Astrocyte (in vitro differentiated cells and primary cell): ENCODE measurements at regions not wholly inside any gene's neighbourhood (a gene's known extent, or its start where the extent isn't known, plus 50 kb on each side); places are given as distances from the start of the nearest gene placed in this dataset.

Source experiments
- EZH2 ChIP-seq: IDR thresholded peaks from 2 replicates; pipeline ENCODE4 v1.6.1; 2012; ENCODE audit warnings: mild to moderate bottlenecking, low read length, inconsistent platforms; ENCODE audit not compliant: insufficient read depth
- TF ChIP-seq, protein P1 (sequence below): IDR thresholded peaks from 2 replicates; pipeline ENCODE4 v1.5.1; 2011; ENCODE audit warnings: low read depth, mild to moderate bottlenecking, inconsistent platforms, low read length, moderate library complexity; ENCODE audit not compliant: insufficient read depth

DNA sequence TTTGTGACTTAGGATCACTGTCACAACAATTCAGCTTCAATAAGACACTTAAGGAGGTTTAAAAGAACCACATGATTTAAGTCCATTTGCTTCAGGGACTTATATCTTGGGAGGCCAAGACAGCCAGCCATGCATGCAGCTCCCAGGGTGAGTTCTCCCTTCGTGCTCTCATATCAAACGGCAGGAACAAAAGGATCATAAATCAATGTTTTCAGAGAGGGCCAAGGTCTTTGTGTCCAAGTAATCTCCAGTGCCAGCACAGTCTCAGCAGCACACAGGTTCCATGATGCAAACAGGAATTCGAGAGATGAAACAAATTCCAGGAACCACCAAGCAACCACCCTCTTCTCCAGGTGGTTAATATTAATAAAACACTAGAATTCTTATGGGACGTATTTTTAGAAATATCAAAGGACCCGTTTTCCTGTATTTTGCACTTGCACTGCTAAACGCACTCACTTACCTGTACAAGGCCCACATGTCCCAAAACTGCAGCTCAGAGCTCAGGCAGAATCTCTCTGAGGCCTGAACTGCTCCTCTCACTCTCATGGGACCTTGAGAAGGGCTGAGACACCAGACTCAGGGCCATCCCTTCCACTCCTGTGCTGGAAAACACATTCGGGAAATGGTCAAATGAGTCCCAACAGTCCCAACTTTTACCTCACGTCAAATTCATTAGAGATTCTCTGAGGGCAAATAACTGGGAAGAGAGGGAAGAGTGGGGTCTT, 100.0 kb upstream of the RAB4A start:
- TF ChIP-seq, protein P1, sequence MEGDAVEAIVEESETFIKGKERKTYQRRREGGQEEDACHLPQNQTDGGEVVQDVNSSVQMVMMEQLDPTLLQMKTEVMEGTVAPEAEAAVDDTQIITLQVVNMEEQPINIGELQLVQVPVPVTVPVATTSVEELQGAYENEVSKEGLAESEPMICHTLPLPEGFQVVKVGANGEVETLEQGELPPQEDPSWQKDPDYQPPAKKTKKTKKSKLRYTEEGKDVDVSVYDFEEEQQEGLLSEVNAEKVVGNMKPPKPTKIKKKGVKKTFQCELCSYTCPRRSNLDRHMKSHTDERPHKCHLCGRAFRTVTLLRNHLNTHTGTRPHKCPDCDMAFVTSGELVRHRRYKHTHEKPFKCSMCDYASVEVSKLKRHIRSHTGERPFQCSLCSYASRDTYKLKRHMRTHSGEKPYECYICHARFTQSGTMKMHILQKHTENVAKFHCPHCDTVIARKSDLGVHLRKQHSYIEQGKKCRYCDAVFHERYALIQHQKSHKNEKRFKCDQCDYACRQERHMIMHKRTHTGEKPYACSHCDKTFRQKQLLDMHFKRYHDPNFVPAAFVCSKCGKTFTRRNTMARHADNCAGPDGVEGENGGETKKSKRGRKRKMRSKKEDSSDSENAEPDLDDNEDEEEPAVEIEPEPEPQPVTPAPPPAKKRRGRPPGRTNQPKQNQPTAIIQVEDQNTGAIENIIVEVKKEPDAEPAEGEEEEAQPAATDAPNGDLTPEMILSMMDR, result no peak
- no peak for TF ChIP-seq EZH2
